ENCODE measurements at regions not wholly inside any gene's neighbourhood (a gene's known extent, or its start where the extent isn't known, plus 50 kb on each side); places are given as distances from the start of the nearest gene placed in this dataset.

- TF ChIP-seq POLR2A (IDR thresholded peaks at IDR 0.05) = no peak
- TF ChIP-seq, protein P1, sequence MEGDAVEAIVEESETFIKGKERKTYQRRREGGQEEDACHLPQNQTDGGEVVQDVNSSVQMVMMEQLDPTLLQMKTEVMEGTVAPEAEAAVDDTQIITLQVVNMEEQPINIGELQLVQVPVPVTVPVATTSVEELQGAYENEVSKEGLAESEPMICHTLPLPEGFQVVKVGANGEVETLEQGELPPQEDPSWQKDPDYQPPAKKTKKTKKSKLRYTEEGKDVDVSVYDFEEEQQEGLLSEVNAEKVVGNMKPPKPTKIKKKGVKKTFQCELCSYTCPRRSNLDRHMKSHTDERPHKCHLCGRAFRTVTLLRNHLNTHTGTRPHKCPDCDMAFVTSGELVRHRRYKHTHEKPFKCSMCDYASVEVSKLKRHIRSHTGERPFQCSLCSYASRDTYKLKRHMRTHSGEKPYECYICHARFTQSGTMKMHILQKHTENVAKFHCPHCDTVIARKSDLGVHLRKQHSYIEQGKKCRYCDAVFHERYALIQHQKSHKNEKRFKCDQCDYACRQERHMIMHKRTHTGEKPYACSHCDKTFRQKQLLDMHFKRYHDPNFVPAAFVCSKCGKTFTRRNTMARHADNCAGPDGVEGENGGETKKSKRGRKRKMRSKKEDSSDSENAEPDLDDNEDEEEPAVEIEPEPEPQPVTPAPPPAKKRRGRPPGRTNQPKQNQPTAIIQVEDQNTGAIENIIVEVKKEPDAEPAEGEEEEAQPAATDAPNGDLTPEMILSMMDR (IDR thresholded peaks at IDR 0.05) = no peak
Observed at GRCh38 chr13:85333506-85334020, 465.7 kb downstream of the SLITRK6 start.

Data from adrenal gland (tissue), 5 donors.